SK-N-SH treated with all-trans-retinoic acid at 6 μM for 48 hours (cell line): ENCODE measurements at regions not wholly inside any gene's neighbourhood (a gene's known extent, or its start where the extent isn't known, plus 50 kb on each side); places are given as distances from the start of the nearest gene placed in this dataset.

ENCODE experiments used
- ATAC-seq: fragments of 200-7000 bp; cut with Tn5 transposase; 3 replicates; pipeline ENCODE4 v1.9.1; 2020; ENCODE audit warnings: mild to moderate bottlenecking, moderate library complexity
- ARNTL ChIP-seq: fragments of 450-650 bp; formaldehyde crosslinking; IDR thresholded peaks from 2 replicates; pipeline ENCODE4 v1.5.0; 2020; ENCODE audit warnings: low read depth, mild to moderate bottlenecking, moderate library complexity, borderline replicate concordance
- BACH2 ChIP-seq: fragments of 250-450 bp; sonication (Bioruptor Pico); IDR thresholded peaks from 2 replicates; pipeline ENCODE4 v1.9.0; 2021; ENCODE audit warnings: mild to moderate bottlenecking, borderline replicate concordance
- CREB5 ChIP-seq: fragments of 250-450 bp; sonication (Bioruptor Pico); IDR thresholded peaks from 2 replicates; pipeline ENCODE4 v1.5.1; 2020; ENCODE audit warnings: low read depth, mild to moderate bottlenecking, moderate library complexity
- CSDC2 ChIP-seq: fragments of 250-450 bp; sonication (Bioruptor Pico); IDR thresholded peaks from 2 replicates; pipeline ENCODE4 v1.5.0; 2020; ENCODE audit warnings: mild to moderate bottlenecking, moderate library complexity
- ESRRG ChIP-seq: fragments of 250-450 bp; sonication (Bioruptor Pico); IDR thresholded peaks from 2 replicates; pipeline ENCODE4 v1.6.1; 2021; ENCODE audit warnings: mild to moderate bottlenecking
- GLIS3 ChIP-seq: fragments of 250-450 bp; sonication (Bioruptor Pico); IDR thresholded peaks from 2 replicates; pipeline ENCODE4 v1.5.0; 2020; ENCODE audit warnings: mild to moderate bottlenecking, moderate library complexity
- ISL1 ChIP-seq: fragments of 250-450 bp; sonication (Bioruptor Pico); IDR thresholded peaks from 2 replicates; pipeline ENCODE4 v2.1.2; 2022; ENCODE audit warnings: mild to moderate bottlenecking, moderate library complexity
- OSR1 ChIP-seq: fragments of 250-450 bp; sonication (Bioruptor Pico); IDR thresholded peaks from 2 replicates; pipeline ENCODE4 v1.8.0; 2022; ENCODE audit warnings: moderate library complexity, mild to moderate bottlenecking, inconsistent platforms
- RARB ChIP-seq: fragments of 250-450 bp; sonication (Bioruptor Pico); IDR thresholded peaks from 2 replicates; pipeline ENCODE4 v1.8.0; 2021; ENCODE audit warnings: mild to moderate bottlenecking, moderate library complexity
- SNAI2 ChIP-seq: fragments of 250-450 bp; sonication (Bioruptor Pico); IDR thresholded peaks from 2 replicates; pipeline ENCODE4 v1.5.0; 2020; ENCODE audit warnings: mild to moderate bottlenecking, moderate library complexity
- TCF4 ChIP-seq: fragments of 250-450 bp; sonication (Bioruptor Pico); IDR thresholded peaks from 2 replicates; pipeline ENCODE4 v1.8.0; 2021; ENCODE audit warnings: mild to moderate bottlenecking, moderate library complexity, borderline replicate concordance
- TOX ChIP-seq: fragments of 250-450 bp; sonication (Bioruptor Pico); IDR thresholded peaks from 2 replicates; pipeline ENCODE4 v1.8.0; 2021; ENCODE audit warnings: mild to moderate bottlenecking, moderate library complexity, borderline replicate concordance
- ZFP3 ChIP-seq: fragments of 250-450 bp; sonication (Bioruptor Pico); IDR thresholded peaks from 2 replicates; pipeline ENCODE4 v1.5.0; 2020; ENCODE audit warnings: mild to moderate bottlenecking, moderate library complexity
- ZFP30 ChIP-seq: fragments of 450-650 bp; formaldehyde crosslinking; IDR thresholded peaks from 2 replicates; pipeline ENCODE4 v1.5.0; 2022; ENCODE audit warnings: mild to moderate bottlenecking, moderate library complexity
- ZNF565 ChIP-seq: fragments of 450-650 bp; formaldehyde crosslinking; conservative IDR thresholded peaks from 2 replicates; pipeline ENCODE4 v1.5.0; 2020; ENCODE audit warnings: low read depth, mild to moderate bottlenecking, moderate library complexity
- ZNF70 ChIP-seq: fragments of 450-650 bp; formaldehyde crosslinking; IDR thresholded peaks from 2 replicates; pipeline ENCODE4 v1.5.0; 2020; ENCODE audit warnings: mild to moderate bottlenecking, moderate library complexity
- ZNF8 ChIP-seq: fragments of 450-650 bp; formaldehyde crosslinking; IDR thresholded peaks from 2 replicates; pipeline ENCODE4 v1.5.0; 2020; ENCODE audit warnings: mild to moderate bottlenecking, moderate library complexity
- TF ChIP-seq, protein P1 (sequence below): fragments of 250-450 bp; sonication (Bioruptor Pico); IDR thresholded peaks from 2 replicates; pipeline ENCODE4 v1.8.0; 2021; ENCODE audit warnings: low read depth, mild to moderate bottlenecking, moderate library complexity, borderline replicate concordance
- TF ChIP-seq, protein P2 (sequence below): fragments of 250-450 bp; sonication (Bioruptor Pico); IDR thresholded peaks from 2 replicates; pipeline ENCODE4 v1.5.1; 2021; ENCODE audit warnings: mild to moderate bottlenecking, moderate library complexity
- TF ChIP-seq, protein P3 (sequence below): fragments of 250-450 bp; sonication (Bioruptor Pico); IDR thresholded peaks from 2 replicates; pipeline ENCODE4 v1.5.0; 2020; ENCODE audit warnings: mild to moderate bottlenecking, moderate library complexity

GRCh38 chr21:22703521-22703920 lies 1705.3 kb downstream of the NCAM2 start:
- TF ChIP-seq GLIS3: no peak
- TF ChIP-seq ZNF8 (CRISPR knock-in tag): no peak
- no peak for TF ChIP-seq ESRRG (CRISPR knock-in tag)
- TF ChIP-seq, protein P1, sequence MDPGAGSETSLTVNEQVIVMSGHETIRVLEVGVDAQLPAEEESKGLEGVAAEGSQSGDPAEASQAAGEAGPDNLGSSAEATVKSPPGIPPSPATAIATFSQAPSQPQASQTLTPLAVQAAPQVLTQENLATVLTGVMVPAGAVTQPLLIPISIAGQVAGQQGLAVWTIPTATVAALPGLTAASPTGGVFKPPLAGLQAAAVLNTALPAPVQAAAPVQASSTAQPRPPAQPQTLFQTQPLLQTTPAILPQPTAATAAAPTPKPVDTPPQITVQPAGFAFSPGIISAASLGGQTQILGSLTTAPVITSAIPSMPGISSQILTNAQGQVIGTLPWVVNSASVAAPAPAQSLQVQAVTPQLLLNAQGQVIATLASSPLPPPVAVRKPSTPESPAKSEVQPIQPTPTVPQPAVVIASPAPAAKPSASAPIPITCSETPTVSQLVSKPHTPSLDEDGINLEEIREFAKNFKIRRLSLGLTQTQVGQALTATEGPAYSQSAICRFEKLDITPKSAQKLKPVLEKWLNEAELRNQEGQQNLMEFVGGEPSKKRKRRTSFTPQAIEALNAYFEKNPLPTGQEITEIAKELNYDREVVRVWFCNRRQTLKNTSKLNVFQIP (CRISPR knock-in tag): no peak
- TF ChIP-seq TCF4: no peak
- TF ChIP-seq ZNF70 (CRISPR knock-in tag): no peak
- TF ChIP-seq, protein P2, sequence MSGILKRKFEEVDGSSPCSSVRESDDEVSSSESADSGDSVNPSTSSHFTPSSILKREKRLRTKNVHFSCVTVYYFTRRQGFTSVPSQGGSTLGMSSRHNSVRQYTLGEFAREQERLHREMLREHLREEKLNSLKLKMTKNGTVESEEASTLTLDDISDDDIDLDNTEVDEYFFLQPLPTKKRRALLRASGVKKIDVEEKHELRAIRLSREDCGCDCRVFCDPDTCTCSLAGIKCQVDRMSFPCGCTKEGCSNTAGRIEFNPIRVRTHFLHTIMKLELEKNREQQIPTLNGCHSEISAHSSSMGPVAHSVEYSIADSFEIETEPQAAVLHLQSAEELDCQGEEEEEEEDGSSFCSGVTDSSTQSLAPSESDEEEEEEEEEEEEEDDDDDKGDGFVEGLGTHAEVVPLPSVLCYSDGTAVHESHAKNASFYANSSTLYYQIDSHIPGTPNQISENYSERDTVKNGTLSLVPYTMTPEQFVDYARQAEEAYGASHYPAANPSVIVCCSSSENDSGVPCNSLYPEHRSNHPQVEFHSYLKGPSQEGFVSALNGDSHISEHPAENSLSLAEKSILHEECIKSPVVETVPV (CRISPR knock-in tag): no peak
- TF ChIP-seq ZNF565 (CRISPR knock-in tag): no peak
- no peak for ATAC-seq

- no peak for ATAC-seq
- TF ChIP-seq GLIS3 (no peak), ZFP30 (no peak), ZNF70 (CRISPR knock-in tag) (no peak), RARB (CRISPR knock-in tag) (no peak), ISL1 (CRISPR knock-in tag) (no peak)
- TF ChIP-seq, protein P1 (CRISPR knock-in tag): no peak
- TF ChIP-seq, all 23 proteins: peak for 0
Measured at GRCh38 chr21:22710721-22711120, 1712.5 kb downstream of the NCAM2 start.

DNA sequence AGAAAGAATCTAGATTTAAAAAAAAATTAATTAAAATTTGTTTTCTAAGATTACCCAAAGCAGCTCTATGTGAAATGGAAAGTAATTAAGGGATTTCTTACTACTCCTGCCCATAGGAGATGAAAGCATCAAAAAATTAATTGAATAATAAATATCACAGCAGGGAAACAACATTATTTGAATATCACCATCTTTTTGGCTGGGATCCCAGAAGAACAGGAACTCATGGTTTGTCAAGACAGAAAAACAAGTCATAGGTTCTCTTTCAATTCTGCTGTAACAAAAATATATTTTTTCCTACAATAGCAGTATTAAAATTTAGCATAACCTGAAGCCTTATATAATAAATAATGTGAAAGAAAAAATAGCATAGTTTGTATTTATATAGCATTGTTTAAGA lies 1713.4 kb downstream of the NCAM2 start:
- no peak for TF ChIP-seq ESRRG (CRISPR knock-in tag)
- no peak for TF ChIP-seq SNAI2 (CRISPR knock-in tag)
- TF ChIP-seq ZNF8 (CRISPR knock-in tag): no peak
- no peak for TF ChIP-seq ZFP3 (CRISPR knock-in tag)
- TF ChIP-seq, all 23 proteins: peak for 0

DNA sequence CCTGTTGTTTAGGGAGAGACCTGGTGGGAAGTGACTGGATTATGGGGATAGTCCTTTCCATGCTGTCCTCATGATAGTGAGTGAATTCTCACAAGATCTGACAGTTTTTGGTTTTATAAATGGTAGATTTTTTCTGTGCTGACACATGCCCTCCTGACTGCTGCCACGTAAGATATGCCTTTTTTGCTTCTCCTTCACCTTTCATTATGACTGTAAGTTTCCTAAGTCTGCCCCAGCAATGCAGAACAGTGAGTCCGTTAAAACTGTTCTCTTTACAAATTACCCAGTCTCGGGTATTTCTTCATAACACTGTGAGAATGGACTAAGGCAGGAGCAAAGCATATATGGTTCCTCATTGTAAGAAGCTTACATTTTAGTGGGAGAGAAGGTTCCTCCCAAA lies 1727.2 kb downstream of the NCAM2 start:
- ATAC-seq: no peak
- no peak for TF ChIP-seq ISL1 (CRISPR knock-in tag)
- TF ChIP-seq ZFP30: no peak
- TF ChIP-seq, protein P1 (CRISPR knock-in tag): no peak
- no peak for TF ChIP-seq TCF4
- TF ChIP-seq, protein P3, sequence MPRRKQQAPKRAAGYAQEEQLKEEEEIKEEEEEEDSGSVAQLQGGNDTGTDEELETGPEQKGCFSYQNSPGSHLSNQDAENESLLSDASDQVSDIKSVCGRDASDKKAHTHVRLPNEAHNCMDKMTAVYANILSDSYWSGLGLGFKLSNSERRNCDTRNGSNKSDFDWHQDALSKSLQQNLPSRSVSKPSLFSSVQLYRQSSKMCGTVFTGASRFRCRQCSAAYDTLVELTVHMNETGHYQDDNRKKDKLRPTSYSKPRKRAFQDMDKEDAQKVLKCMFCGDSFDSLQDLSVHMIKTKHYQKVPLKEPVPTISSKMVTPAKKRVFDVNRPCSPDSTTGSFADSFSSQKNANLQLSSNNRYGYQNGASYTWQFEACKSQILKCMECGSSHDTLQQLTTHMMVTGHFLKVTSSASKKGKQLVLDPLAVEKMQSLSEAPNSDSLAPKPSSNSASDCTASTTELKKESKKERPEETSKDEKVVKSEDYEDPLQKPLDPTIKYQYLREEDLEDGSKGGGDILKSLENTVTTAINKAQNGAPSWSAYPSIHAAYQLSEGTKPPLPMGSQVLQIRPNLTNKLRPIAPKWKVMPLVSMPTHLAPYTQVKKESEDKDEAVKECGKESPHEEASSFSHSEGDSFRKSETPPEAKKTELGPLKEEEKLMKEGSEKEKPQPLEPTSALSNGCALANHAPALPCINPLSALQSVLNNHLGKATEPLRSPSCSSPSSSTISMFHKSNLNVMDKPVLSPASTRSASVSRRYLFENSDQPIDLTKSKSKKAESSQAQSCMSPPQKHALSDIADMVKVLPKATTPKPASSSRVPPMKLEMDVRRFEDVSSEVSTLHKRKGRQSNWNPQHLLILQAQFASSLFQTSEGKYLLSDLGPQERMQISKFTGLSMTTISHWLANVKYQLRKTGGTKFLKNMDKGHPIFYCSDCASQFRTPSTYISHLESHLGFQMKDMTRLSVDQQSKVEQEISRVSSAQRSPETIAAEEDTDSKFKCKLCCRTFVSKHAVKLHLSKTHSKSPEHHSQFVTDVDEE (CRISPR knock-in tag): no peak
- TF ChIP-seq ARNTL (CRISPR knock-in tag): no peak
- TF ChIP-seq OSR1 (CRISPR knock-in tag): no peak
- TF ChIP-seq, protein P2 (CRISPR knock-in tag): no peak
- no peak for TF ChIP-seq ESRRG (CRISPR knock-in tag)
- TF ChIP-seq CREB5: no peak
- no peak for TF ChIP-seq RARB (CRISPR knock-in tag)
- no peak for TF ChIP-seq BACH2 (CRISPR knock-in tag)
- TF ChIP-seq SNAI2 (CRISPR knock-in tag): no peak
- TF ChIP-seq TOX (CRISPR knock-in tag): no peak
- TF ChIP-seq CSDC2 (CRISPR knock-in tag): no peak

More for the DNA sequence above, 1713.4 kb downstream of the NCAM2 start:
- ATAC-seq: no peak
